Stimulated activated CD4-positive, alpha-beta T cell treated with anti-CD3 and anti-CD28 coated beads, Interleukin-4, amount 100 ng/mL, for 4 hours (primary cell): ENCODE measurements at regions not wholly inside any gene's neighbourhood (a gene's known extent, or its start where the extent isn't known, plus 50 kb on each side); places are given as distances from the start of the nearest gene placed in this dataset.

Experiments used
- DNase-seq, 2 experiments: peaks; one replicate each; pipeline ENCODE4 v3.0.0-alpha.2; 2020

GRCh38 chr10:29099001-29099400, 189.9 kb upstream of the LYZL1 start:
- DNase-seq: no peak

DNA sequence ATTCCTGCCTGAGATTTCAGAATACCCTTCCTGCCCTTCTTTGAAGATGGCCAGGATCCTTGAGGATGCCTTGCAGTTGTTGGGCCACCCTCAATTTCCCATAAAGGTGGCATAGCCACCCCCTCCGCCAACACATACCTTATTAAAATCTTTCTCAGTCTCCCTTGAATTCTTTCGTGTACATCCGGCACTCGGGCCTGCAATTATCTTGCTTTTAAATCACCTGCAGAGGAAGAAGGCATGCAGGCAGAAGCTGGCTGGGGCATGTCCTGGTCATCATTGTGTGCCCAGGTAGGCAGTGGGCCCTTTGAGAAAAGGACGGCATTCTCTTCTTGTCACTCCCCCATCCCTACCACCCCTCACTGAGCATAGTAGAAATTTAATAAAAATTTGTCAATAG, 189.5 kb upstream of the LYZL1 start:
- no peak for DNase-seq

- DNase-seq: no peak
Observed at GRCh38 chr10:29100505-29100904, 188.4 kb upstream of the LYZL1 start.

DNA sequence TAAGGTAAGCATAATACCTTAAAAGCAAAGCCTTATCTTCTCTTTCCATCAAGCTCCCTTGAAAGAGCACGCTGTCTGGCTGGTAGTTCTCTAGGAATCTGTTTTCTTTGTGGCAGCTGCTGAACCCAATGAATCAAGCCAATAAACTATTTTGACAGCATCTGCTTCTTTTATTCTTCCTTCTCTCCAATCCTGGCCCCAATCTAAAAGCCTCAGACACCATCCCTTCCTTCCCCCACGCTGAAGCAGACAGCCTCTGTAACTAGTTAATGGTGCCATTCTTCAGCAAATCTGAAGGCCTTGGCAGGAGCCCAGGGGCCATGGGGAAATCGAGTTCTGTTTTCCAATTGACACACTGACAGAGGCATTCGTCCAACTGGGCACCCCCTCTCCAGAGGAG, 186.6 kb upstream of the LYZL1 start:
- no peak for DNase-seq

DNA sequence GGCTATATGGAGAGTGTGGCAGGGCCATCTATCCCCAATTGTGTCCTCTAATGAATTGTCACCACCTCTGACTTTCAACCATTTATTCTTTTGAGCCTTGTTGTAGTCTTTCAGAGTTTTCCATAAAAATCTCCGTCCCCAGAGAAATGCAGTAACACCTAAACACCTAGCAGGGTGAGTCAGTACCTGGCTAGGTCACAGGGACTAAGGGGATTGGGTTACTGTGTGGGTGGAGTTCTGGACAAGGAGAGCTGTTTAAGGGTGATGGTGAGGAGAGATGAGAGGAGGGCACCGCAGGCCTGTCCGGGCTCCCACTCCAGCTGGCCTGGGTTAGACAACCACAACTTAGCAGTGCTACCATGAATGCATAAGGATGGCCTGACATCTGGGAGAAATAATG, 186.2 kb upstream of the LYZL1 start:
- no peak for DNase-seq

- DNase-seq: no peak
Observed at GRCh38 chr10:29104661-29105399, 184.0 kb upstream of the LYZL1 start.

- no peak for DNase-seq
Observed at GRCh38 chr10:29105516-29106215, 183.2 kb upstream of the LYZL1 start.

DNA sequence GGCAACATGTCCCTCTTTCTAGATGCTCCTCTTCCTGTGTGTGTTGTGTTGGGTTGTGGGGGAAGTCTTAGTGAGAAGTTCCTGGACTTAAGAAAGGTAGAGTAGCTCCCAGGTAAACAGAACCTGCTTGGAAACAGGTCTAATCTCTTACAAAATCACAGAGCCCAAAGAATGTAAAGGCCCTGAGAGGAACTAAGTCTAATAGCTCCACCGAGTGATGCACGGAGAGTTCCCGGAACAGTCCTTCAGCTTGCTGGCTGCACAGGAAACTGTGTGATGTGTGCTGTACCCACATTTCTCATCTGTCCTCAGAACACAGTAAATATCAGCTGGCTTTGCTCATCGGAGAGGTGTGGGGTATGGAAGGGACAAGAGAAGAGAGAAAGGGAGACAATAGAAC, 182.6 kb upstream of the LYZL1 start:
- DNase-seq: no peak

- no peak for DNase-seq
Observed at GRCh38 chr10:29107866-29108498, 180.9 kb upstream of the LYZL1 start.

DNA sequence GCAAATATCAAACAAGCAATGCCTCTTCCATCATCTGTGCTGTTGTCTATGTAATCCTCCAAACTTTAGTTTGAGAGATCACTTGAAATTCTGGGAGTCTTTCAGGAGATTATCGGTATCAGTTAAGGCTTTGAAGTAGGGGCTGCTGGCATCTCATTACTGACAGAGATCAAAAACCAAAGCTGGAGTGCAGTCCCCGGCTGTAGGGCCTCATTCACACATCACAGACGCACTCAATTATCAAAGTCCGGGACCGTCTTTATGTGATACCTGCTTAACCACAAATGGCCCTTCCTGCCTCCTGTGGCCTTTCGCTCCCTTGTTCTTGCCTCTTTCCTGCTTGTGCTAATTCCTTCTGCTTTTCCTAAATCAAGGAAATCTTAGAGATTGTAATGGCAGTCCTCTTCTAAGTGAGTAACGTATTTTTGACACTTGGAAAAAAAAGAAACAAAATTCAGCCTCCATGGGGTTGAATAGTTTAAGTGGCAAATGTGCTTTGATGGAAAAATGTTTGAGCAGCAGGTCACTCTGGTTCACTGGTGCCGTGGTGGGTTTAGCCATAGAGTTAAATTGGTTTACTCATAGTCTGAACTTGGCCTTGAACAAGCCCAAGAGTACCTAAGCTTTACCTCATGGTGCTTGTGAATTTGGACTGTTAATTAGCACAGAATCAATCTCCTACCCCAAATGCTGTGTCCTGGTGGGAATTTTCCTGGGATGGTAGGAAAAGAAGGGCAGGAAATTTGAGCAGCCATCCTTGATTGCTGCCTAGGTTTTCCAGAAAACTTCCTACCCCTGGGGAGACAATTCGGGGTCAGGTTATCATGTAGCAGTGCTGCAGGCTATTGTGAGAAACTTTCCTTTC, 178.9 kb upstream of the LYZL1 start:
- DNase-seq: no peak

- no peak for DNase-seq
Observed at GRCh38 chr10:29112827-29113615, 175.8 kb upstream of the LYZL1 start.

DNA sequence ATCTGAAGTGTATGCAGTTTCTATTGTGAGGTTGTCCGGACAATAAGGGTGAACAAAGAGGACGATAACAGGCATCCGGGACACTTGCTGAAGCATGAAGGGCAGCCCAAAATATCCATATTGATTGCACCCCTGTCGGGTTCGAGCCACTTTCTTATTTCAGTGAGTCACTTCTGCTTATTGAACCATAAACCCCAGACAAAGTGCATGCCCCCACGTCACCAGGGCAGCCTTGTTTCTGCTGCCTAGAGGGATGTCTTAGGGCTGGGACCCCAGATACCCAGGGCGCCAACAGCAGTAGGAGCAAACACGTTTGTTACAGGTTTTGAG, 175.3 kb upstream of the LYZL1 start:
- DNase-seq: no peak

- no peak for DNase-seq
Observed at GRCh38 chr10:29114141-29114540, 174.7 kb upstream of the LYZL1 start.

DNA sequence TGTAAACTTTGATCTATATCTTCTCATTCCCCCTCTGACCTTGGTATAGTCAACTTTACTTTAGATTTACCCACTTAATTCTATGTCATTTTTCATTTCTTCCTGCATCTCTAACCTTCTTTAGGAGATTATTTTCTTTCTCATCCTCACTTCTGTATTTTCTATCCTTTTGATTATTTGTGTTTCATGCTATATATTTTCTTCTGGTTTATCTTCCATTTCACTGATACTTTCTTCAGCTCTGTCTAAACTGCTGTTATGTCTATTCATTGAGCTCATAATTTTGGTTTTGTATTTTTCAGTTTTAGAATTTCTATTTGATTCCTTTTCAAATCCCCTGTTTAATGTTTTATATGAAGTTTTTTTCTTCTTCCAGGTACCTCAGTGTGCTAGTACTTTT, 171.1 kb upstream of the LYZL1 start:
- DNase-seq: no peak

GRCh38 chr10:29119374-29119773, 169.5 kb upstream of the LYZL1 start:
- DNase-seq: no peak

DNA sequence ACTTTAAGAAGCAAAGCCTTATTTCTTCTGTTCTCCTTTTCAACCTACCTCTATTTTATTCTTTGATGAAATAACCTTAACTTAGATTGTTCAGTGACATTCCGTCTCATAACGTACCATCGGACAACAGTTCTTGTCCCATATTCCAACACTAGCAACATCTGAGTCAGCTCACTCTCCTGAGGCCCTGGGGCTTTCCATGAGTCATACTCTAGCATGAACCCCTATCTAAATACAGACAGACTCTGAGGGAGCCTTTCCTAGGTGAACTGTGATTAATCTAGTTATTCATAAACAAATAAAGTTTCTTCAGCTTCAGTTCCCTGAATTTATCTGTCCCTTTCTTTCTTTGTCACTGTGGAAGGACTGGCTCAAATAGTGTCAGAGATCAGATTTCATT, 168.7 kb upstream of the LYZL1 start:
- no peak for DNase-seq

DNA sequence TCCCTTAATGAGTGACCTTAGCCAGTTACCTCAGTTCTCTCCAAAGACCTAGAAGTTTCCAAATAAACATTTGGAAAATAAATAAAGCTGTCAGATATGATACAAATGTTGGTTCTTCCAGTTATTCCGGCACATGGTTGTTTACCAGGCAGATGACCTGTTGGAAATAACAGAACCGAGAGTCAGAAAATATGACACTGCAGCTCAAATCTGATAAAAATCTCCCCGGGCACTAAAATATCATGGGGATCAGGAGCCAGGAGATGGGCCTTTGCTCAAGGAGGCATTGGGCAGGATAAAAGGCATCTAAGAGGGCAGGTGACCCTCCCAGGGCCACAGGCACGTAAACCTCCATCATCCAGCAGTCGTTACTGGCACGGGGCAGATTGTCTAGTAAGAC, 164.0 kb upstream of the LYZL1 start:
- no peak for DNase-seq

GRCh38 chr10:29127037-29127700, 161.7 kb upstream of the LYZL1 start:
- no peak for DNase-seq

- no peak for DNase-seq
Observed at GRCh38 chr10:29127731-29128130, 161.1 kb upstream of the LYZL1 start.

DNA sequence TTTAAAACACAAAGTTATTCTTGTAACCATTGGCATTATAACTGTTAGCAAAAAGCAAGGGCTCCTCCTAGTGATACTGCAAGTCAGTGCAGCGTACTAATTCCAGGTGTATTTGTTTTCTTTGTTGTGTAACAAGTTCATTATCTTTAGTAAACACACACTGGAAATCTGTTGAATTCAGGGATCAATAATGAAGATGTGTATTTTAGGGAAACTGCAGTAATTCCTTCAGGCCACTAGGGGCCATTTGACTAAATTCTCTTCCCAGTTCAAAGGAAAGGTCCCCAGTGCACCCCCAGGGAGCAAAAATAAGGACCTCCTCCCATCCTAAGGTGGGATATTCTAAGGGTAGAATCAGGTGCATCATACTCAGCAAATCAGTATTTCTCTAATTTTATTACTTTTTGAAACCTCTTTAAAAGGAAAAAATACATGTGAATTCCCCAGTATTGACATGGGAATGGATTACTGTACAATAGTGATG, 158.6 kb upstream of the LYZL1 start:
- DNase-seq: no peak

DNA sequence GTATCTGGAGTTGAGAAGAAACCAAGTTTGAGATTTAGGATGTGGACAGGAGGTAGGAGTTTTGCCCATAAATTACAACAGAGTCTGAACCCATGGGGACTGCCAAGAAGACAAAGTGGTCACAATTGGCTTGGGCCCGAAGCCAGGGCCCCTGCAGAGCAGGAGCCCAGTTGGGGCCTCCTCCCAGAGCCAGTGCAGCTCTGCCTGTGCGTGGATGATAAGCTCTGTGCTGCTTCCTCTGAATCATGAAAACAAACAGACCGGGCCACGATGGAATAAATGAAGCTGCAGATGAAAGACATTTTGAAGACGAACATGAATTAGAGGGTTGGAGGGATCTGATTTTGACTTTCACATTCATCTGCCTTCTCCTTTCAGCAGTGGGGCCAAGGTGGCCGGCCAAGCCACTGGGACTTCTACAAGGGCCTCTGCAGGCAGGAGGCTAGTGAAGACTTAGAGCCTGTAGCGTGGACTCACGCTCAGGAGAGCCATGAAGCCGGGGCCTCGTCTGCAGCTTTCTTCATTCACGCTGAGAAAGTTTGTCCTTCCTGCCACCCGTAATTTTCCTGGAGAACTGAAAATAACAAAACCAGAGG, 156.8 kb upstream of the LYZL1 start:
- no peak for DNase-seq
